Astrocyte of the hippocampus (primary cell): ENCODE measurements at regions not wholly inside any gene's neighbourhood (a gene's known extent, or its start where the extent isn't known, plus 50 kb on each side); places are given as distances from the start of the nearest gene placed in this dataset.
"Not testable (repeated sequence)": the region's sequence is repeated elsewhere in the genome, so short reads cannot be mapped to it uniquely, and the experiment has no call there.

Source experiments
- DNase-seq: peaks from one replicate; pipeline ENCODE4 v3.0.0; 2011; ENCODE audit warnings: low read depth, low spot score

- no peak for DNase-seq
Measured at GRCh38 chr2:72031346-72032110, 116.1 kb downstream of the CYP26B1 start.

GRCh38 chr2:72028996-72029395 lies 118.7 kb downstream of the CYP26B1 start:
- no peak for DNase-seq

DNA sequence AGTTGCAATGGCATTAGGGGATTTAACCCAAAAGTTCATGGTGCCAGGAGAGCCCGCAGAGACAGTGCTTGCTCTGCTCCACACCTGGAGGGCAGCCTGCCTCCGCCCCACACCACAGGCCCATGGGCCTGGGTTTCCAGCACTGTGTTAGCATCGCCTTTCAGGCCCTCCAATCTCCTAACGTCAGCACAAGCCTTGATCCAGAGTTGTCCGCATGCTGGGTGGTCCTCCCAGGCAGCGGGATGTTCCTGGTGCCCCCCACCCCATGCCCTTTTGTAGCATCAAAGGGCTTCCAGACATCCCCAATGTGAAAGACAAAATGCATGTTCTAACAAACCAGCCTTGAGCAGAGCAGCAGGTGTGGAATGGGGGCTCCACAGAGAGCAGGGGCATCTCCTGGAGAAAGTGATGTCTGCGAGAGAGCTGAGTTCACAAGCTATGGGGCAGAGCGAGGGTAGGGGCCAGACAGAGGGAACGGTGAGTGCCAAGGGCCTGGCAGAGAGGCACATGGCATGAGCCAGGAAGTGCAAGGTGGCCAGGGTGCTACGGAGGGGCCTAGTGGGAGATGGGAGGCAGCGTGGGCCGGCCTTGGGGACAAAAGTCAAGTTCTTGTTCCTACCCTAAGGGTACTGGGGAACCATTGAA lies 119.2 kb downstream of the CYP26B1 start:
- no peak for DNase-seq

GRCh38 chr2:72027426-72028161 lies 120.1 kb downstream of the CYP26B1 start:
- peak; percentile 11 for DNase-seq

DNA sequence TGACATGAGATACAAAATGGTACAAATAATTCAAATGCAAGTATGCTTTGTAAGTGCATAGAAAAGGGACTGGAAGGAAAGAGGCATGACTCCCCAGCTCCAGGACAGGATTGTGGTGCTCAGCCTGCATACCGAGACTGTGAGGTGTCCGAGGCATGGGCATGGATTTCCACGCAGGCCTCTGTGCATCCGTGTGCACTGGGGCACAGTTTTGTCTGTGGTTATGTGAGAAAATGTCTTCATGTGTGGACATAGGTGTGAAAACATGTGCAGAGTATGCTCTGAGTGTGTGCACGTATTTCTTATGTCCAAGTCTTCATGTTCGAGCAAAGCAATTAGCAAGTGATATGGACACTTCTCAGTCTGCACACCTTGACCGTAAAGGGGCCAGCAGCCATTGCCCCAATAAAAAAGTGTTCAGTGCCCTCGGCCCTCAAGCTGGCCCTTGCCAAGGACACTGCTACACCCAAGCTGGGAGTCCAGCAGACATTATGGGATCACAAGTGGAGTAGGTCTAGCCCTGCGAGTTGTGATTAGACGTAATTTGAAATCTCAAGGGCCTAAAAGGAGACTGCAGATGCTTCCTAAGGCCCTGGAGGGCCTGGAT lies 120.7 kb downstream of the CYP26B1 start:
- no peak for DNase-seq

GRCh38 chr2:72024451-72025175 lies 123.0 kb downstream of the CYP26B1 start:
- DNase-seq, result no peak

GRCh38 chr2:72023678-72024390 lies 123.8 kb downstream of the CYP26B1 start:
- no peak for DNase-seq

- not testable (repeated sequence) for DNase-seq
Measured at GRCh38 chr2:72021371-72021770, 126.3 kb downstream of the CYP26B1 start.

DNA sequence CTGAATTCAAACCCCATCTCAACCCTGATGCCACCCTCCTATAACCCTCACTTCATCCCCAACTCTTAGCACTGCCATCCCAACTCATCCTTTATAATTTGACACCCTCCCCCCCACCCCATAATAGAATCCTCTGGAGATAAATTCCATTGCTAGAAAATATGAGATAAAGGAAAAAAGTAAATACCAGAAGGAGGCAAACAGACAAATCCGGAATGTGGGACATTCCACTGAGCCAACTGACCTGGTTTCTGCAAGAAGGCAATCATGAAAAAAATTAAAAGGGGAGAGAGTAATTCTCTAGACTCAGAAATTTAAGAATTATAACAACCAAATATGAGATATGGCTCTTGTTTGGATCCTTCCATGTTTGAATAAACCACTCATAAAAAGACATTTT lies 132.4 kb downstream of the CYP26B1 start:
- DNase-seq, result no peak

DNA sequence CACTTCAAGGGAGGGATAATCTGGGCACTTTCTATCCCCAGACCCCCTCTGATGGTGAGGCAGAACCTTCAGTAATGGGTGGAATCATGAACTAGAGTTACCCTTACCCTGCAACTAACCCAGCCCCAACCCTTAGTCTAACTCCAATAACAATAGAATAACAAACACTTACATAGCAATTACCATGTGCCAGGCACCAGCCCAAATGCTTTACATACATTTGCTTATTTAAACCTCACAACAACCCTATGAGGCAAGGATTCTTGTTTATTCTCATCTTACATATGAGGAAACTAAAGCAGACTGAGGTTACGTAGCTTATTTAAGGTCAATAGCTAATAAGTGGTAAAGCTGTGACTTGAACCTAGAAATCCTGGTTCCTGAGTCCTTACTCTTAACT lies 132.8 kb downstream of the CYP26B1 start:
- DNase-seq, result no peak

GRCh38 chr2:72013726-72014125 lies 133.9 kb downstream of the CYP26B1 start:
- DNase-seq, result no peak

GRCh38 chr2:72012886-72013574 lies 134.6 kb downstream of the CYP26B1 start:
- no peak for DNase-seq

DNA sequence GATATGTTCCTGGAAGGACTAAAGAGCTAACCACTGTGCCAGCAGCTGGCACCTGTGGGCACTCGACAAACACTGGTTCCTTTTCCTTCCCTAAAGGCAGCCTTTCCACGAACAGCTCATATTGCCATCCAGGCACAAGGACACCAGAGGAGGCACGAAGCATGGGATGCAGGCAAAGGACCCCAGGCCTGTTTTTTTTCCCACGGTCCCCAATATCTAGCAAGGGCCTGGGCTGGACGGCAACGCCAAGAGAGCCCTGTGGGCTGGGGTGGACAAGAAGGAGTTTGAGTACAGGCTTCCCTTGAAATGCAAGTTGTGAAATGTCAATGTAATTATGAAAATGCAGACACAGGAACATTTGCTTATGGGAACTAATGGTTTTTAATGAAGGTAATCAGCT lies 135.9 kb downstream of the CYP26B1 start:
- no peak for DNase-seq

DNA sequence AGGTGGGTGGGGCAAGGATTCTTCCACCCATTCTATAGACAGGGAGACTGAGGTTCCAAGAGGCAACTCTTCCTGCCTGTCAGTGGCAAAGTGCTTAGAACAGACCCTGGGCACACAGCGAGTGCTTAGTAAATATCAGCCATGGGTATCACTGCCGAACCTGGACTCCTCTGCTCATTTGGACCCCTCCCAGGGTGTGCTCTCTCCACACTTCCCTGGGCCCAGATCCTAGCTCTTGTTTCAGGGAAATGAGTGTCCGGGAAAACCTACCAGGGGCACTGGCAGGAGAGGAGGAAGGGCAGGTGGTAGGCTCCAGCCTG lies 136.3 kb downstream of the CYP26B1 start:
- no peak for DNase-seq

- DNase-seq, result no peak
Measured at GRCh38 chr2:72010647-72011369, 136.9 kb downstream of the CYP26B1 start.

GRCh38 chr2:72008608-72009007 lies 139.1 kb downstream of the CYP26B1 start:
- DNase-seq, result no peak

GRCh38 chr2:72007402-72007801 lies 140.3 kb downstream of the CYP26B1 start:
- no peak for DNase-seq

DNA sequence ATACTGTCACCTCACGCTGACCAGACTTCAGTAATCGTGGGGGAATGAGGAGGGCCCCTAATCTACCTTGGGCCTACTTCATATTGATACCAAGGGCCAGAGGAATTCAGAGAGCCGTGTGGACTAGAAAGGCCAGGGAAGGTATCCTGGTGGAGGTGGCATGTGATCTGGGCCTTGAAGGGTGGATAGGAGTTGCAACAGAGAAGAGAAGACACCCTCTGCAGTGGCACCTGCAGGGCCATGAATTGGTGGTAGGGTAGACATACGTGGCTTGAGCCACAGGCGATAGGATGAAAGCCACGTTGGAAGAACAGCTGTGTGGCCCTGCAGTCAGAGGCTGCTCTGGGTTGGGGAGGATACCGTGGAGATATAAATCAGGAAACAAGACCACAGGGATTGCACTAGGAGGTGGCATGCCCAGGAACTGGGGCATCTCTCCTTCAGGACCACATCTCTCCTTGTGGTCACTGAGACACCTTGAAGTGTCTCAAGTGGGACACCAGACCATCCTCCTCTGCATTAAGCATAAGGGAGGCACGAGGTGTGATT lies 141.4 kb downstream of the CYP26B1 start:
- DNase-seq, result no peak

DNA sequence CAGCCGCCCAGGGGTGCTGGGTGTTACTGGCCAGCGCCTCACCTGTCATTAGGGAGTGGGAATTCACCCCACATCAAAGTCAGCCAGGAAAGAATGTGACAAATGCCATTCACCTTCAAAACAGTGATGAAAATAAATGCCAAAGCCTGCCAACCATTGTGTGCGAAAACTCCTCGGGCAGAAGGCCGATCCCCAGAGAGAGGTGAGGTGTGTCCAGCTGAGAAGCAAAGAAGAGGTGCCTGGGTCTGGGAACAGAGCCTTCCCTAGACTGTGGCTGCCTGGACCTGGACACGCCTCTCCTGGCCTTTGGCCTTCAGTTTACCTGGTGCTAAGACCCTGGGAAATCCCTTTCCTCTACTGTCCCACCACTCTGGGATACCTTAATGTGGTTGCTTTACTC lies 142.7 kb downstream of the CYP26B1 start:
- no peak for DNase-seq
